ENCODE measurements at regions not wholly inside any gene's neighbourhood (a gene's known extent, or its start where the extent isn't known, plus 50 kb on each side); places are given as distances from the start of the nearest gene placed in this dataset.
"Not testable (repeated sequence)": the region's sequence is repeated elsewhere in the genome, so short reads cannot be mapped to it uniquely, and the experiment has no call there.

DNA sequence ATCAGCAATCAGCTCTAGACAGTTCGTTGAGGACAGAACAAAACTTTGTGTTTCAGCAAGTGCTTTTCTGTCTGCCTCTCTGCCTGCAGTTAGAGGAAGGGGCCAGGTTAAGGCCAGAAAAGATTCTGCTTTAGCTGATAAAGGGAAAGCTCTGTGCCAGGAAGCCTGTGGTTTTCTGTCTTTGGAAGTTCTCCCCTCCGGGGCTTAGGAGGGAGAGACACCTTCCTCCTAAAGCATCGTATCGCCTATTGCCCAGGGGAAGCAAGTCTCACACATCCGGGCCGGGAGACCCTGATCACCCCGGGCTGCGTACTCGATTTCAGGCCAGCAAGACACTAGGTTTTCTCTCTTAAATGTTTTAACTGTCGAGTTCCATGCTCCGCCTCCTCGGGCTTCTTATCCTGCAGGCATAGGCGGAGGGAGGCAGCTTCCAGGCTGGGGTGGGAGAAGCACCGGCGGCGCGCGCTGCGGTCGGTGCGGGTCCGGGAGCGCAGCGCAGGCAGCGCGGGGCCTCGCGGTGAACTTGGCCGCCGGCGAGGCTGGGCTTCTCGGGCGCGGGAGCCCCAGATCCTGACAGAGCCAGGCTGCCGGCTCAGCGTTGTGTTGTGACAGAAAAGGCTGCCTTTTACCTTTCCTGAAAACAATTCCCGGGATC, 245.4 kb downstream of the BCL2L11 start:
- not testable (repeated sequence) for H3K36me3 ChIP-seq; H3K9me3 ChIP-seq (replicated peaks); H3K4me1 ChIP-seq (replicated peaks); H3K27me3 ChIP-seq (replicated peaks); H3K27ac ChIP-seq; H3K4me3 ChIP-seq; DNase-seq (ENCODE audit: low read depth in 1 of 2, low spot score in 2 of 2)

DNA sequence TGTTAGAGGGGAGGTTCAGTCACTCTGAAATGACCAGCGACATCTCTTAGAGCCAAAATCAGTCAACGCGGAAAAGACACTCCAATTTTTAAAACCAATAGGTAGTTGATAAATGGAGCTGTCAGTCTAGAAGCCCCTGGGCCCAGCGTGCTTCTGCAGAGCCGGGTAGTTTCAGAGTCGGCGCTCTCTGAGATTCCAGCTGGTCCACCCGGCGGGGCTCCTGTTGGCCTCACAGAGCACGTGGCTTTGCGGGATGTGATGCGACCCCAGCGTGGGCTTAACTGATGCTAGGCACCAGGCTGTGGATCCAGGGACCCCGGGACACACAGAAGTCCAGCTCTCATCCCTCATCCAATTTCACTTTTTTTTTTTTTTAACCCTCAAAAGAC, 245.9 kb downstream of the BCL2L11 start:
- H3K4me1 ChIP-seq (replicated peaks); H3K36me3 ChIP-seq; H3K9me3 ChIP-seq (replicated peaks); H3K27ac ChIP-seq; H3K4me3 ChIP-seq; DNase-seq (ENCODE audit: low read depth in 1 of 2, low spot score in 2 of 2); H3K27me3 ChIP-seq (replicated peaks): not testable (repeated sequence)

DNA sequence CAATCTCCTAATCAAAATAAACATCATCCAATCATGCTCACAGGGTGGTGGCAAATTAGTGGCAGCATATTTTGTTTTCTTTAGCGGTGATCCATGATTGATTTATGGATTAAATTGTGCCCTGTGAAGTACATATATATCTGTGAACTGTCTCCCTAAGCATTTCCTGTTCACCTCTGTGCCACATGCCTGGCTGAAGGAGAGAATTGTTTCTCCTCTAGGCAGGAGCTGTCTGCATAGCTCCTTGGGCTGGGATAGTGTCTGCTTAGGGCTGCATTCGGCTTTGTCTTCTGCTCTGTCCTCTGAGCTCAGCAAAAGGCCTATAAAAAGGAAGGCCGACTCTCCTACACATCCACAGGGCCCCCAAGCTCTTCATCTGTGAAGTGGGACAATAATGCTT, 246.4 kb downstream of the BCL2L11 start:
- not testable (repeated sequence) for H3K36me3 ChIP-seq; H3K4me3 ChIP-seq; H3K9me3 ChIP-seq (replicated peaks); DNase-seq (ENCODE audit: low read depth in 1 of 2, low spot score in 2 of 2); H3K27ac ChIP-seq; H3K4me1 ChIP-seq (replicated peaks); H3K27me3 ChIP-seq (replicated peaks)

DNA sequence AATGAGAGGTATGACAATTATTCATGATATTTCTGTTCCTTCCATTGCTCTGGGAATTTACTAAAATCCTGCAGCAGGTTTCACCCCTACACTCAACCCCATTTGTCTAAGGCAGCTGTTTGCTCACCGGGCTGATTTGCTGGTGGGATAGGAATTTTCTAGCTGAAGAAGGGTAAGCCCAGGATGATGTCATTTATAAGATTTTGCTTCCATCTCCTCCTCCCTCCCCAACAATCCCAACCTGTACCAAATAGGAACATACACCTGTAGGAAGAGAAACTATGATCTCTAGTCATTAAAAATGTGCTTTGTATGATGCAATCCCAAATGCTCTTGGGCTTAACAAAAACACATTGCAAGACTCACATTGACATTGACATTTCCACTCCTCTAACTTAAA, 247.2 kb downstream of the BCL2L11 start:
- H3K9me3 ChIP-seq (replicated peaks); H3K4me1 ChIP-seq (replicated peaks); H3K27me3 ChIP-seq (replicated peaks); H3K4me3 ChIP-seq; H3K27ac ChIP-seq; H3K36me3 ChIP-seq; DNase-seq (ENCODE audit: low read depth in 1 of 2, low spot score in 2 of 2): not testable (repeated sequence)

DNA sequence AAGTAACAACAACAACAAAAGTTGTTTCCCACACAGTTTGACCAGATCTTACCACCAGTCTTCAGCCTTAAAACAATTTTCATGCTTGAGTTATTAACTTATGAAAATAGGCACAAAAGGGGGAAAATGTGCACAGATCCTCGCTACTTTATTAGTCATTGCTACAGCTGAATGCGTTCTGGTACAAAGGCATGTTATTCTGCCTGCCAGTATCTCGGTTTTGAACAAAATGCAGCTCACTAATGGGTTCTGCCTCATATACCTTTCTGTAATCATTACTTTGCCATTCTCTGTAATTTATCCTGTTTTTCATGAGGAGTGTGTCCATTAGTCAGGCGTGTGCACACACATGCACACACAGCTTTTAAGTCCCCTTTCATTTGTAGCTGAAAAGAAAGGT, 247.6 kb downstream of the BCL2L11 start:
- H3K27ac ChIP-seq; H3K27me3 ChIP-seq (replicated peaks); H3K36me3 ChIP-seq; H3K9me3 ChIP-seq (replicated peaks); DNase-seq (ENCODE audit: low read depth in 1 of 2, low spot score in 2 of 2); H3K4me3 ChIP-seq; H3K4me1 ChIP-seq (replicated peaks): not testable (repeated sequence)

DNA sequence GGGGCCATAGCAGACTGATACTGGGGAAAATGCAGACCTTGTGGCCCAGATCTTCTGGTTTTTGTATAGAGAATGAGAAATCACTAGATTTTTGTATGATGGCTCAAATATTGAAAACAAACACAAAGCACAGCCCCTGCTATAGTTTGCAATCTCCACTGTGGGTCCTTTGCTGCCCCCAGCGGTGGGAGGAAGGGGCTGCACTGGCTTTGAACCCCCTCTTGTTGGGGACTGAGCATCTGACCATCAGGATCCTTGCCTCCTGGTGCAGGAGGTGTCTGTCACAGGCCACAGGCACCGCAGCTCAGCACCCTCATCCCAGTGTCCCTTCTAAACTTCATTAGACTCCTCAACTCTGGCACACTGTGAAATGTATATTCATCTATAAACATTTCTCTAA, 252.3 kb downstream of the BCL2L11 start:
- not testable (repeated sequence) for H3K36me3 ChIP-seq; H3K27ac ChIP-seq; H3K4me1 ChIP-seq (replicated peaks); H3K9me3 ChIP-seq (replicated peaks); H3K4me3 ChIP-seq; H3K27me3 ChIP-seq (replicated peaks); DNase-seq (ENCODE audit: low read depth in 1 of 2, low spot score in 2 of 2)

DNA sequence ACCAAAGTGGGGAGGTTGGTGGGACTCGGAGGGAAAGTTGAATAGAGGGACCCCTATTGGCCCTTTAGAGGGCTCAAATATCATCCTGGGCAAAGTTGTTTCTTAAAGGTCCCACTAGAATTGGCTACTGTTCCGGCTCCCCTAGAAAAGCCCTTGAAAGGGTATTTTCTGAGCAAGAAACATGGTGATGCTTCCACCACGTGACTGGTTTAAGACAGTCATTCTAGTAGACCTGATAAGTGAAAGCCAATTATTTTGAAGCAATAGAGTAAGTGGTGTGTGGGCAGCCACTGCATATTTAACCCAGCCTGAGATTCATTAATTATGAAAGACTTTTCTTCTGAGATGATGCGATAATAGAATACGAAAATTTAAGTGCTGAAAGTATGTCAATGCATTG, 253.3 kb downstream of the BCL2L11 start:
- H3K27ac ChIP-seq; H3K4me1 ChIP-seq (replicated peaks); H3K27me3 ChIP-seq (replicated peaks); H3K36me3 ChIP-seq; H3K9me3 ChIP-seq (replicated peaks); H3K4me3 ChIP-seq; DNase-seq (ENCODE audit: low read depth in 1 of 2, low spot score in 2 of 2): not testable (repeated sequence)

DNA sequence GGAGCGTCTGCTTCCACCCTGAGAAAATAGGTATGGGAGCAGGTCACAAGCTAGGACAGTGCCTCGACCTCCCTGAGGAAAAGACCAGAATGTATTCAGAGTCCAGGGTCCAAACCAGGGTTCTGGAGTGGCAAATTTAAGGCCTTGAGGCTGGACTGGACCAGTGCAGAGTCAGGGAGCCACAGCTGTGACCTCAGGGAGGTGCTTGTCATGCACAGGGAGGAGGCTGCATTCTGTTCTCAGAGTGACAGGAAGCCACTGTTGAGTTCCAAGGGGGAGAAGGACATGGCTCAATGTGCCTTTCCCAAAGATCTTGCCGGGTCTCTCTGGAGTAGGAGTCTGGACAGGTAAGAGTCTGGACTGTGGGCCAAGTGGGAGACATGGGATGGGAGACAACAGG, 254.0 kb downstream of the BCL2L11 start:
- not testable (repeated sequence) for H3K27me3 ChIP-seq (replicated peaks); H3K4me1 ChIP-seq (replicated peaks); H3K27ac ChIP-seq; DNase-seq (ENCODE audit: low read depth in 1 of 2, low spot score in 2 of 2); H3K36me3 ChIP-seq; H3K4me3 ChIP-seq; H3K9me3 ChIP-seq (replicated peaks)

DNA sequence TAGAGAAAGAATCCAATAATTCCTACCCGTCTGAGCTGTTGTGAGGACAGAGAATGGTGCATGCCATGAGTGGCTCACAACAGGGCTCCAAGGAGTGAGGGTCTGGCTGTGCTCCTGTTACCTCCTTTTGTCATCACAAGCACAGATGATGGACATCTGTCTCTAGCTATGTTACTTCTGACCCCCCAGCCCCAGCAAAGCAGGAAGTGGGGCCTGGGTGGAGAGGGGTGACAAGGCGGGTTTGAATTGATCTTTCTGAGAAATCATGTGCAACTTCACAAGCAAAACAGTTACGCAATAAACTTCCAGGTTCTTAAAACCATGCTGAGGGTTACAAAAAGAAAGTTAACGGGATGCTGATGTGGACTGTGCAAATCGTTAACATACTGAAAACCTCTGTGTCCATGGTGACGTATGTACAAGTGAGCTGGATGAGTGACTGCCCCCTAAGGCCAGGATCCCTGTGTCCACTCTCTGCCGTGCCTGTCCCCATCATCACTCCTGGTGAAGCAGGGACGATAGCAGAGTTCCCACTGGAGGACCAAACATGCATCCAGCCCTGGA, 254.7 kb downstream of the BCL2L11 start:
- not testable (repeated sequence) for H3K27me3 ChIP-seq (replicated peaks); H3K27ac ChIP-seq; H3K9me3 ChIP-seq (replicated peaks); H3K36me3 ChIP-seq; DNase-seq (ENCODE audit: low read depth in 1 of 2, low spot score in 2 of 2); H3K4me3 ChIP-seq; H3K4me1 ChIP-seq (replicated peaks)

DNA sequence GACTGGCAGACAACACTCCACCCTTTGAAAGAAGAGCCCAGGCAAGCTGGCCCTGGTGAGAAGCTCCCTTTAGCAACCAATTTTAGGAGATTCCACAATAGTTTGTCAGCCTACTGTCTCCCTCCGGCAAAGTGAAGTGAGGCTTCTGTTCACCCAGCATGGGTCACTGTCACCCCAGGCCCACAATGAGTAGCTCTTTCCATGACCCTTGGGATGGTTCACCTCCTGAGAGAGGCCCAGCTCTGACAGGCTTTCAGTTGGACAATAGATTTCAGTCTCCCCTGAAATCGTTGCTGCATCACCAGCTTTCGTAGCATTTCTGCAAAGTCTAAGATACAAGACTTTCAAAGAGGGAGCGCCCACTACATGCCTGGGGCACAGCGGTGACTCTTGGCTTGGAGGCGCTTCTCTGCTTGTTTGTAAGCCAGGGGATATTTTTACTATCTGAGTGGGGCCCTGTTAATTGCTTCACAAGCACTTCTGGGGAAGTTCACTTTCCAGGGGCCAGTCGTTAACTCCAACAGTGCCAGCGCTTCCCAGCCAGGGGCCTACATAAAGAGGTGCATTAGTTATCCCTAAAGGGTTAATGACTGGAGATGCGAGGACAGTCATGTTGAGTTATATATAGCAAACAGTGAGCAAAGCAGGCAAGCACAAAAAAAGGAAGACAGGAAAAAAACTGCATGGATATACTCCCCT, 255.7 kb downstream of the BCL2L11 start:
- H3K4me3 ChIP-seq; H3K9me3 ChIP-seq (replicated peaks); H3K36me3 ChIP-seq; DNase-seq (ENCODE audit: low read depth in 1 of 2, low spot score in 2 of 2); H3K27ac ChIP-seq; H3K27me3 ChIP-seq (replicated peaks); H3K4me1 ChIP-seq (replicated peaks): not testable (repeated sequence)

DNA sequence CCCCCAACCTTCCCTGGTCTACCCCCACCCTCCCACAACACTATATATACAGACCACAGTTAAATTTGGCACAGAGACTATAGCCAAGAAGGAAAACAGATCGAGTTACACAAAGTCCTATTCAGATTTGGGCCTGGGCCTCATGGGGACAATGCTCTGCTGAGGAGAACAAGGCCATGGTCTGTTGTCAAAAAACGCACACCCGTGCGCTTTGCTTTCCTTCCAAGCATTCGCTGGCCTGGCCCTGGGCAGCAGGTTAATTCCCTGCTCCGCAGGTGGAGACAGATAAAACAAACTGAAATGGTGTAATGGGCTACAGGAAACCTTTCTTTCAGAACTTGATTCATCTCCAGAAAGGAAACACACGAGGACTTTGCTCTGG, 256.2 kb downstream of the BCL2L11 start:
- not testable (repeated sequence) for H3K4me3 ChIP-seq; H3K27me3 ChIP-seq (replicated peaks); H3K27ac ChIP-seq; DNase-seq (ENCODE audit: low read depth in 1 of 2, low spot score in 2 of 2); H3K9me3 ChIP-seq (replicated peaks); H3K4me1 ChIP-seq (replicated peaks); H3K36me3 ChIP-seq

DNA sequence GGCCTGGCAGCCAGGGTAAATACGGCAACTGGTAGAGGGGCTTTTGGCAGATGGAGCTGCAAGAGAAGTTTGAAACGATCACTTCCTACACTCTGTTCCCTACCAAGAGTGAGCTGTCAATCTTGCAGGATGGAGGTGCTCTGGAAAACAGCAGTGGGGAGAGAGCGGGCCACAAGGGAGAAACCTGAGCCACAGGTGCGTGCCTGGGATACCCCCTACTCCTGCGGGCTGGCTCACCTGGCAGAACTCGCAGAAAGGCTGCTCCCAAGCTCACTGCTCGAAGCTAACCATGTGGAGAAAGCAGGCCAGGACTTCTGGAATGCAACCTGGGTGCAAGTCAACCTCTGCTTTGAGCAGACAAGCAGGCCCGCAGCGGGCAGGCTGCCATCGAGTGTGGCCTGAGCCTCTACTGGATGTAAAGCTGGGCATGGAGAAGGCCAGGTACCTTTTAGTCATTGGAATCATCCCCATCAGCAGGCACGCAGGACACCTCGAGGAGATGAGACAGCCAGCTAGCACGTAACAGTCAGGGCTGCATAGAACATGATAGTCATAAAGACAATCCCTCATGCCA, 256.8 kb downstream of the BCL2L11 start:
- not testable (repeated sequence) for H3K4me3 ChIP-seq; H3K27ac ChIP-seq; DNase-seq (ENCODE audit: low read depth in 1 of 2, low spot score in 2 of 2); H3K9me3 ChIP-seq (replicated peaks); H3K27me3 ChIP-seq (replicated peaks); H3K36me3 ChIP-seq; H3K4me1 ChIP-seq (replicated peaks)

DNA sequence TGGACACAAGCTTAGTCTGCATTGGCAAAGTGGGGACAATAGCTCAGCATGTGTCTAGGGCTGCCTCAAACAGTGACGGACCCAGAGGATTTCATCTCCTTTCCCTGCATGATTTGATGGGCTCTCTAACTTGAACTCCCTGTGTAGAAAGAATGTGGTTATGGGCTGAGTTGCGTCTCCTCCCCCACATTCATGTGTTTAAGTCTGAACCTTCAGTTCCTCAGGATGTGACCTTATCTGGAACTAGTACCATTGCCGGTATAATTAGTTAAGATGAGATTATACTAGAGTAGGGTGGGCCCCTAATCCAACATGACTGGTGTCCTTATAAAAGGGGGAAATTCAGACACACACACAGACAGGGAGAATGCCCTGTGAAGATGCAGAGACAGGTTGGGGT, 257.6 kb downstream of the BCL2L11 start:
- H3K27ac ChIP-seq; H3K36me3 ChIP-seq; H3K27me3 ChIP-seq (replicated peaks); DNase-seq (ENCODE audit: low read depth in 1 of 2, low spot score in 2 of 2); H3K4me1 ChIP-seq (replicated peaks); H3K4me3 ChIP-seq; H3K9me3 ChIP-seq (replicated peaks): not testable (repeated sequence)

DNA sequence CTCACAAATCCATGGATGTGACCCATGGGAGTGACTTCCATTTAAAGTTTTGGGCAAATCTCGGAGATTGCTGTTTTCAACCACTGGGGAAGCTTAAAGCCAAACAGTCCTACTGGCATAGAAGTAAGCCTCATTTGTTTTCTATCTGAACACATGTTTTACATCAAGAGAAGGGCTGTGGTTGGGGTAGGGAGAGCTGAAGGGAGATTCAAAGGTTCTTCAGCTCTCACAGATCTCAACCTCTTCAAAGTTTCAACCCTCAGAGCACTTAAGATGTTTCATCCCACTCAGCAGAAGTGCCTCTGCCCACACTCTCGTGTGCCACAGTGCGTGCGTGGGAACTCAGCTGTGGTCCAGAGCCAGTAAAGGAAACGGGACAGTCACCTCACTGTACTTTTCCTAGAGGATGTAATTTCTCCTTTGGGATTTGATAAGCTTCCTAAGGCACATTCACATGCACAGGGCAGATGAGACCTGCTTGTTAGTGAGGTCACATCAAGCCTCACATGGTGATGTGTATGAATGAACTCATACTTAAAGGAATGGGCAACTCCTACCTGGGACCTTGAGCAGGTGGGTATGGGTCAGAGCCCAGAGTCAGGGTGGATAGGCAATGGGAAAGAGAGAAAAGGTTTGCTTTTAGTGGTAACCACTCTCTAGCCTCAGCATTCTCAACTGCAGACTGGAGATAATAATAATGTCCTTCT, 260.2 kb downstream of the BCL2L11 start:
- not testable (repeated sequence) for H3K27ac ChIP-seq; H3K9me3 ChIP-seq (replicated peaks); H3K4me3 ChIP-seq; H3K36me3 ChIP-seq; H3K4me1 ChIP-seq (replicated peaks); DNase-seq (ENCODE audit: low read depth in 1 of 2, low spot score in 2 of 2); H3K27me3 ChIP-seq (replicated peaks)

All from SJSA1 (cell line).